Activated gamma-delta T cell treated with Interleukin-2 at 50 U/mL for 16 hours (primary cell): ENCODE measurements at regions not wholly inside any gene's neighbourhood (a gene's known extent, or its start where the extent isn't known, plus 50 kb on each side); places are given as distances from the start of the nearest gene placed in this dataset.
"Not testable (repeated sequence)": the region's sequence is repeated elsewhere in the genome, so short reads cannot be mapped to it uniquely, and the experiment has no call there.

ENCODE experiments used
- DNase-seq: peaks from one replicate; pipeline ENCODE4 v3.0.0-alpha.2; 2020

DNA sequence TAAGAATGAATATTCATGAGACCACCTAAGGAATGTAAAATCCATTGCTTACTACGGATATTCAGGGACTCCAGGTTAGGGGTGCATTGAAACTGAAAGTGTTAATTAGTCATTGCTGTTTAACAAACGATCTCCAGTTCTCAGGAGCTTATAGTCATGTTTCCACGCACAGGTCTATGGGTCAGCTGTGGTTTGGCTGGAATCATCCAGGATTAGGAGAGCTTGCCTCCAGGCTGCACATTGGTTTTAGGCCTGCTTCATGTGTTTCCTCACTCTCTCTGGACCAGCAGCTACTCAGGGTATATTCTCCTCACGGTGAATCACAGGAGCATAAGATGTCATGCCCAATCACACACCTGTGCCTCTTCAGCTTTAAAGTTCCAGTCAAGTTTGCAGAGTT lies 98.9 kb downstream of the ATXN3L start:
- no peak for DNase-seq

DNA sequence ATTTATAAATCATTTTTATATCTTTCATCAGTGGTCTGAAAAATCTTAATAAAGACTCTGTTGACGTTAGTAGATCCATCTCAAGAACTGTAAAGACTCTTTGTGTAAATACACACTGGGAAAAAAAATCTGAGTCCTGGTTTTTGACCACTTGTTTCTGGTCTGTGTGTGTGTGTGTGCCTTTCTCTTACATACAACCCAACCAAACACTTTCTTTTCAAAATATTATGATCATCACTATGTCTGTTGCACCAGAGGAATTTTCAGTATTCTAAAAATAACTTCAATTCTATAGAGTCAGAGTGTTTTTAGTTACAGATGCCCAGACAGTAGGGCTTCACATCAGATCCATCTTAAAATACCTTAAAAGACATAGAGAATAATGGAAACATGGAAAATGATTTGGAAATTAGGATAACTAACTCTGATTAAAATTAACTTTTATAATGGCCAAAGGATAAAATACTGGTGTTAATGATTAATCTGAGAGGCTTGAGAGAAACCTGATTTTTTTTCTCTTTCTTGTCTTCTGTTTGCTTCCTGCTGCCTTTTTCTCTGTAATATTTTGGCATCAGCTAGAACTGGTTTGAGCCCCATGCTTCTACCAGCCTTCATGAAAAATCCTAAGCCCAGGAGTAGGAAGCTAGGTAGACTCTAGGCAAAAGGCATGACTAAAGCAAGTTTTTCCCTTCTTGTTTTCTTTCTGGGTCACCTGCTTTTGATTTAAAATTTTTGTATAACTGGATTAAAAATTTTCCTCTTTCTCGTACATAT lies 99.7 kb downstream of the ATXN3L start:
- no peak for DNase-seq

DNA sequence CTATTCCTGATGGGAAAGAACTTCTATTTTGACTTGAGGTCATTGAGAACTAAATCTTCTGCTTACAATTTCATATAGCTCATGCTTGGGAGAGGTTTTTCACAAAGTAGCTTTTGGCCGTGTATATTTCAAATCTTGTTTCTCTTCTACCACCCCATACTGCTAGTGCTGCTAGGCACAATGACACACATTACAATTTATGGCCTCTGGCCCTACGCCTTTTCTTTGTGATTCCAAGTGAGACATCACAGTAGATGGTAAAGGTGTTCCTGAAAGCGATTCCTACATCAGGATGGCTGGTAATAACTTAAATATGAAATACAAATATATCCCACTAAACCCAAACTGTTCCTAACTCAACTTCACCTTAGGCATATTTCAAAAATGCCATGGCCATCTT lies 101.1 kb downstream of the ATXN3L start:
- no peak for DNase-seq

GRCh38 chrX:13216139-13216538 lies 103.7 kb downstream of the ATXN3L start:
- no peak for DNase-seq

DNA sequence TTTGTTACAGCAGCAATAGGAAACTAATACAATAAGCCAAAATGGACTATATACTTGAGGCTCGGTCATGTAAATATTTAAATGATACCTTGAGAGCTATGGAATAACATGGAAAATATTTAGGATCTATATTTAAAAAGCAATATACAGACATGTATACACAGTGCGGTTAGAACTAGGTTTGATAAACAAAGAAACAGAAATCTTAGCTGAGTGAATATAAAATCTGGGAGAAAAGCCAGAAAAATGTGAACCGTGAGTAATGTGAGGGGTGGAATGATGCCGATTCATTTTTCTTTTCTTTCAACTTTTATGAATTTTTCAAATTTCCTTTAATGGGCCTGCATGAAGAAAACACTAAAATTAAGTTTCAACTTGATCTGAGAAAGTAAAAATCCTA lies 104.1 kb downstream of the ATXN3L start:
- no peak for DNase-seq

DNA sequence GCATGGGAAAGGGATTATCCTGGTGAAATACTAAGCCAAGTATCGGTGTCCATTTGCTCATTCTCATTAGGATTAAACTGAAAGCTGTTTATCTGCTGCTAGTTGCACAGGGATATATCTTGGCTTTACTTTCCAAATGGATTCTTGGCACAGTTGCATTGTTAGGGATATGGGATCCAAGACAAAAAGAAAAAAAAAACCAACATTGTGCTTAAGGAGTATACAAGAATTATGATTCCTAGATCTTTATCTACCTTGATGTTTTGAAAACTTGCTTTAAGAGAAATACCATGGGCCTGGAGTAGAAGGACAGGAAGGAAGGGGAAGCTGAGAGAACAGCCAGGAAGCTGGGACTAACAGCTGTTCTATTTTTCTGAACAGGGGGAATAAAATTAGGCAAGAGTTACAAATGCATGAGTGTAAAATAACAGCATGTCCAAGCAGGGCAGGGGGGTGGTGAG lies 107.6 kb downstream of the ATXN3L start:
- DNase-seq: no peak

- not testable (repeated sequence) for DNase-seq
These were observed 109.7 kb downstream of the ATXN3L start for GRCh38 chrX:13210142-13210541.

DNA sequence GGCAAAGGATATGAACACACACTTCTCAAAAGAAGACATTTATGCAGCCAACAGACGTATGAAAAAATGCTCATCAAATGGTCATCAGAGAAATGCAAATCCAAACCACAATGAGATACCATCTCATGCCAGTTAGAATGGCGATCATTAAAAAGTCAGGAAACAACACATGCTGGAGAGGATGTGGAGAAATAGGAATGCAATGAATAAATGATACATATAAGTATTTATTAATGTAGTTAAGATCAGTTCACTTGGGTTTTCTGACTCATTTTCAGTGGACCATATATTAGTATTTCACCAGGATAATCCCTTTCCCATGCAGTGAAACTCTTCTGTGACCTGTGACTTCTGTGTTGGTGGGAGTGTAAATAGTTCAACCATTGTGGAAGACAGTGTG lies 110.1 kb downstream of the ATXN3L start:
- DNase-seq: not testable (repeated sequence)

DNA sequence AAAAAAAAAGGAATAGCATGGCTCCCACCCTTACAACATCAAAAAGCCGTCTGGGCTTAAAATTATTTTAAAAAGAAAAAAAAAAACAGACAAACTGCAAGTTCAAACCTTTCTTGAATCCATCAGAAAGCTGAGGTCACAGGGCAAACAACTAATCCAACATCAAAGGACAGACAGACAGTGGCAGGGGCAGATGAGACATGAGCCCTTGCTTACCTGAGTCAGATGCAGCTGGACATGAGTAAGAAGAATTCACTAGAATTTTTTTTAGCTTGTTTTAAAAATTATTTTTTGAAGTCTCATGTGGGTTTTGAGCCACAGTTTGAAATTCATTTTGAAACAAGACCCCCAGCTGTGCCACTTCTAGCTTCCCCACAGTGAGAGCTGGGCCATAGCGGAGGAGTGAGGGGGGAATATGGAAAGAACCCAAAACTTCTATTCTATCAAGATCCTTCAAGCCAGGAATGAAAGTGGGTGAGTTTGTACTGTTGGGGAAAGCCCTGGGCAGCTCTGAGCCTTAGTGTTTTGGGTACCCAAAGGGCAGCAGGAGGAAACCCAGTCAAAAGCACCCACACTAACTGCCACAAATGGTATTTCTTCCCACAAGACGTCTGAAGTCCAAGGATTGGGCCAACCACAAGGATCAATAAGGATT lies 111.4 kb downstream of the ATXN3L start:
- DNase-seq: no peak

GRCh38 chrX:13203271-13203670 lies 116.6 kb downstream of the ATXN3L start:
- no peak for DNase-seq

GRCh38 chrX:13201605-13202219 lies 118.1 kb downstream of the ATXN3L start:
- DNase-seq: no peak

GRCh38 chrX:13200398-13200797 lies 119.5 kb downstream of the ATXN3L start:
- no peak for DNase-seq

DNA sequence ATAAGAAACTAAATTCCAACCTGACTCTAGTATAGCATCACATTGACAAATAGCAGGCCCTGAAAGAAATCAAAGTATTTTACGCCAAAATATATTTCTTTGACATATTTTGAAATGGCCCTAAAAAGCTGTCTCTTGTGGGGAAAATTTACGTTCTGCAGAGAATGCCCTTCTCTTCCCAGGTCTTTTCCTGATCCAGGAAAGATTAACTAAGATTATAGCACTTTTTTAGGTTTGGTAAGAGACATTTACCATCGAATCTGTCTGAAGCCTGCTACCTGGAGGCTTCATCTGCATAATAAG lies 121.1 kb downstream of the ATXN3L start:
- no peak for DNase-seq

GRCh38 chrX:13198056-13198761 lies 121.6 kb downstream of the ATXN3L start:
- no peak for DNase-seq

GRCh38 chrX:13196782-13197181 lies 123.1 kb downstream of the ATXN3L start:
- no peak for DNase-seq

DNA sequence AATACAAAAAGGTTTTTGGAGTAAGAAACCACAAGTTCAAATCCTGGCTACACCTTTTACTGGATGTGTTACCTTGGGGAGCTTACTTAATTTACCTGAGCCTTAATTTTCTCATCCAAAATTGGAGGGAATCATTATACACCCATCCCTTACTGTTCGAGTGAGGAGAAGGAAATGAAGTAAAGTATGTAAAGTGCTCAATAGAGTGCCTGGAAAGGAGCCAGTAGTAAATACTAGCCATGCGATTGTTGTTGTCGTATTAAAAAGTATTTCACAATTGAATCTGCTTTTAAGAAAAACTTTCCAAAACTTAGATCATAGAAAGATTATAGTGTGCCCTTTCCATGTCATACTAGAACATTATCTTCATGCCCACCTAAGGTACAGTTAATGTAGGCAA lies 124.5 kb downstream of the ATXN3L start:
- no peak for DNase-seq

GRCh38 chrX:13194291-13195103 lies 125.4 kb downstream of the ATXN3L start:
- DNase-seq: no peak

DNA sequence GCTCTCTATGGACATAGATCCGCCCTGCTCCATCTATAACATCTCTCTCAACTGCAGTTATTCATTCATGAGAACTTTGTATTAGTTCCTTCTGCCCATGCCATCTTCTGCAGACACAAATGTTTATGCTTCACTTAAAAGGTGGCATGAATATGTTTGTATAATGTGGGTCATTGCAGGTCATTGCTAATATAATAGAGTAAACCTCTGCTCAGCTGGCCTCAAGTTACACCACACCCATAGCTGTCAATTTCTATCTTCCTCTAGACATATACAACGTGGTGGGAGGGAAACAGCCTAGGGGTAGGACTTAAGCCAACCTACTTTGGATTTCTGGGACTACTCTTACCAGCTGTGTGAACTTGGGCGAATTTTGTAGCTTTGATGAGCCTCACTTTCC lies 129.8 kb downstream of the ATXN3L start:
- DNase-seq: no peak

DNA sequence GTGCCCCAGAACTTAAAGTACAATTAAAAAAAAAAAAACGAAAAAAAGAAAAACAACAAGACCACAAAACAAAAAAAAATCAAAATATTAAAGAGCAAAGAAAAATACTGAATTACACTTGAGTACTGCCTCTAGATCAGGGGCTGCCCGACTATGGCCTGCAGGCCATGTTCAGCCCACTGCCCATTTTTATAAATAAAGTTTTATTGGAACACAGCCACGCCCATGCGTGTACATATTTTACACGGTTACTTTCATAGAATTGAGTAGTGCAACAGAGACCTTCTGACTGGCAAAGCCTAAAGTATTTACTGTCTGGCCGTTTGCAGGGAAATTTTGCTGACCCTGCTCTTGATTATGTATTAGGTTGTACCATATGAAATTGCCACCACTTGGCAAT lies 130.5 kb downstream of the ATXN3L start:
- DNase-seq: no peak

DNA sequence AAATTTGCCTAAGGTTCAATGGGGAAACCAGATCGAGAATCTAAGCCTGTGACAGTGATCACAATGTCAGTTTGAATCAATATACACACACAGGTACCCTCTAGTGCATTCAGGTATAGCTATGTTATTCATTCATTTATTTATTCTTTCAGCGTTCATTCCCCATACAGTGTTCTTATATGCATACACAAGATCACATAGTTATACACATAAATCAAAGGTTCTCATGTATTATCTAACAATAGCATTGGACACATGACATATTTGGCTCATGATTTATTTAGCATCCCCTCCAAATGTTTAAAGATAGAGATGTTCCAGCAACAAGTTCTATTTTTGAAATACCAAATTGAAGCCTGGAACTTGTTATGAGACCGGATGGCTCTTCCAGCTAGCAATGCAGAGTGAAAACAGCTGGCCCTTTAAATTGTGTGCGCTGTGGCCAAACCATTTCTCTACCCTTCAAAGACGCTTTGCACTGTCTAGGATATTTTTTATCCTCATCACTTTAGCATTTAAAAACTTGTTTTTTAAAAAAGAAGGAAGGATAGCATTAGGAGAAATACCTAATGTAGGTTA lies 131.0 kb downstream of the ATXN3L start:
- DNase-seq: no peak

GRCh38 chrX:13186643-13187042 lies 133.2 kb downstream of the ATXN3L start:
- DNase-seq: not testable (repeated sequence)

DNA sequence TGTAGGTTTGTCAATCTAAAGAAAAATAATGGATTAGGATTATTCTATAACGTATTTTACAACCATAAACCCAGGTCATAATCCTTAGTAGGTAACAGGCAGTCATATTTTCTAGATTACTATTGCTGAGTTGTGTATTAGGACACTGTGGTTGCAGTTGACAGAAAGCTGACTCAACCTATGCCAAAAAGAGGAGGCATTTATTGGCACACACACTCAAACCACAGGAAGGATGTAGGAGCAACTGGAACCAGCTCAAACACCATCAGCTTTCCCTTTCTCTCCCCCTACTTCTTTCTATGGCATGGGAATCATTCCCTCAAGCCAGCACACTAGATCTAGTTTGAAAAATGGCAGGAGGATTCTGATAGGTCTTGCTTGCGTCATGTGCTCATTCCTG lies 136.4 kb upstream of the FAM9C start:
- DNase-seq: no peak
